ENCODE measurements at regions not wholly inside any gene's neighbourhood (a gene's known extent, or its start where the extent isn't known, plus 50 kb on each side); places are given as distances from the start of the nearest gene placed in this dataset.
A peak's percentile ranks its signal among the peaks of the same experiment; 100 is the strongest.

DNA sequence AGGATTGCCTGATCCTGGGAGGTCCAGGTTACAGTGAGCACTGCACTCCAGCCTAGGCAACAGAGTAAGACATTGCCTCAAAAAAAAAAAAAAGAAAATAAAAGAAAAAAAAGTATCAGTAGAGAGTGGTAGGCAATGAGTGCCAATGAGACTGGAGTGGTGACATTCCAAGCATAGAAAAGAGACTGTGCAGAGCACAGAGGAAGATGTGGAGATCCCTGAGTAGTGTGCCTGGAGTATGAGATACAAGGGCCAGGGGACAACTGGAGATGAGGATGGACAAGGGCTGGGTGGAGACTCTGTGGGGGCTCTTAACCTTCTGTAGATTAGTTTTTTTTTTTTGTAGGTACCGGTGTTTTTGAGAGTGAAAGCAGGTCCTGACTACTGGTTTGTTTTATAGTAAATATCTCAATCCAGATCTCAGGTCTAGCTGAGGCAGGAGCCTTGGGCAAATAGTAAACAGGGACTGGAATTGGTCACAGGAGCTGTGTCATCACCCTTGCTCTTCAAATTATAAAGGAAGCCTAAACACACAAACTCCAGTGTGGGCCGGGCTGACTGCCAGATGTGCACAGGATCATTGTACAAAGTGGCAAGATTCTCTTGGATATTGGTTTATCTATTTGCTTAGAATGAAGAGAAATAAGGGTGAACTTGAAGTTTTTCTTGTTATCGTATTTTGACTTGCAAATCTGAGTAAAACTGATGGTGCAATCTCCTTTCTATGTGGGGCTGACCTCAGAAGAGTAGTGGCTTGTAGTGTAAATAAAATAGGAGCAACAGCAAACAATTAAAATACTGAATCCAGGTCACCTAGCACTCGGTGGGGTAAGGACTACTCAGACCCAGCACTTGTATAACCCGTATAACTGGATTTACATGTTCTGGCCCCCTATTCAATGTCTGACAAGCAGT, 144.9 kb downstream of the SOX4 start (continued):
- no peak for TF ChIP-seq HOXA7 (CRISPR knock-in tag; IDR thresholded peaks at IDR 0.05)
- peak; percentile 89 for TF ChIP-seq GATA3 (IDR thresholded peaks at IDR 0.05; ENCODE audit: borderline replicate concordance)
- TF ChIP-seq FOSL2 (IDR thresholded peaks at IDR 0.05) = no peak
- TF ChIP-seq FOSL2 (CRISPR knock-in tag; IDR thresholded peaks at IDR 0.05) = peak; percentile 63
- TF ChIP-seq, protein P1, sequence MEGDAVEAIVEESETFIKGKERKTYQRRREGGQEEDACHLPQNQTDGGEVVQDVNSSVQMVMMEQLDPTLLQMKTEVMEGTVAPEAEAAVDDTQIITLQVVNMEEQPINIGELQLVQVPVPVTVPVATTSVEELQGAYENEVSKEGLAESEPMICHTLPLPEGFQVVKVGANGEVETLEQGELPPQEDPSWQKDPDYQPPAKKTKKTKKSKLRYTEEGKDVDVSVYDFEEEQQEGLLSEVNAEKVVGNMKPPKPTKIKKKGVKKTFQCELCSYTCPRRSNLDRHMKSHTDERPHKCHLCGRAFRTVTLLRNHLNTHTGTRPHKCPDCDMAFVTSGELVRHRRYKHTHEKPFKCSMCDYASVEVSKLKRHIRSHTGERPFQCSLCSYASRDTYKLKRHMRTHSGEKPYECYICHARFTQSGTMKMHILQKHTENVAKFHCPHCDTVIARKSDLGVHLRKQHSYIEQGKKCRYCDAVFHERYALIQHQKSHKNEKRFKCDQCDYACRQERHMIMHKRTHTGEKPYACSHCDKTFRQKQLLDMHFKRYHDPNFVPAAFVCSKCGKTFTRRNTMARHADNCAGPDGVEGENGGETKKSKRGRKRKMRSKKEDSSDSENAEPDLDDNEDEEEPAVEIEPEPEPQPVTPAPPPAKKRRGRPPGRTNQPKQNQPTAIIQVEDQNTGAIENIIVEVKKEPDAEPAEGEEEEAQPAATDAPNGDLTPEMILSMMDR (IDR thresholded peaks at IDR 0.05) = no peak
- peak; percentile 67 for TF ChIP-seq JUNB (IDR thresholded peaks at IDR 0.05)

DNA sequence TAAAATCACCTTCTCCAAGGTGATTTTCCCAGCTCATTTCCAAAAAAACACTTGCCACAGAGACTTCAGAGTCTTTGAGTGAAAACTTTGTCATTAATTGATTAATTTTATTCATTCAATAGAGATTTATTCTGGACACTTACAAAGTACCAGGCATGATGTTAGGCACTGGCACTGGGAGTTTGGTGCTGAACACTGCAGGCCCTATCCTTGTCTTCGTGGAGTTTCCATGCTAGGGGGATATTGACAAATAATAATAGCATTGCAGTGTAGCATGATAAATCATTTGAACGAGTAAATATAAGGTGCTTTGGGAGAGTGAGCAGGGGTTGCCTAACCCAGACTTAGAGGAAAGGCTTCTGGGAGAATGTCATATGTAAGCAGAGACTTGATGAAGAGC, 145.7 kb downstream of the SOX4 start:
- Histone ChIP-seq H3K4me2 (peak overlapping the region; percentile 68), H3K9me3 (no peaks in the 10 kb centered on the region), H3K27ac (peak overlapping the region; percentile 74 to 89; a peak in 5 of 6 replicates), H3K4me3 (no peak overlapping the region), H3K4me1 (peaks cover 64% of the 10 kb centered on the region)
- TF ChIP-seq, protein P2, sequence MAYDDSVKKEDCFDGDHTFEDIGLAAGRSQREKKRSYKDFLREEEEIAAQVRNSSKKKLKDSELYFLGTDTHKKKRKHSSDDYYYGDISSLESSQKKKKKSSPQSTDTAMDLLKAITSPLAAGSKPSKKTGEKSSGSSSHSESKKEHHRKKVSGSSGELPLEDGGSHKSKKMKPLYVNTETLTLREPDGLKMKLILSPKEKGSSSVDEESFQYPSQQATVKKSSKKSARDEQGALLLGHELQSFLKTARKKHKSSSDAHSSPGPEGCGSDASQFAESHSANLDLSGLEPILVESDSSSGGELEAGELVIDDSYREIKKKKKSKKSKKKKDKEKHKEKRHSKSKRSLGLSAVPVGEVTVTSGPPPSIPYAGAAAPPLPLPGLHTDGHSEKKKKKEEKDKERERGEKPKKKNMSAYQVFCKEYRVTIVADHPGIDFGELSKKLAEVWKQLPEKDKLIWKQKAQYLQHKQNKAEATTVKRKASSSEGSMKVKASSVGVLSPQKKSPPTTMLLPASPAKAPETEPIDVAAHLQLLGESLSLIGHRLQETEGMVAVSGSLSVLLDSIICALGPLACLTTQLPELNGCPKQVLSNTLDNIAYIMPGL (CRISPR knock-in tag; IDR thresholded peaks at IDR 0.05; ENCODE audit: borderline replicate concordance) = no peak
- TF ChIP-seq CBX8 (IDR thresholded peaks at IDR 0.05) (no peak), NR3C1 (IDR thresholded peaks at IDR 0.05) (no peak), BHLHE40 (IDR thresholded peaks at IDR 0.05; ENCODE audit: low read depth, low read length) (no peak), NPAS2 (CRISPR knock-in tag; IDR thresholded peaks at IDR 0.05; ENCODE audit: borderline replicate concordance) (no peak), TFCP2L1 (CRISPR knock-in tag; IDR thresholded peaks at IDR 0.05) (no peak), KDM5A (IDR thresholded peaks at IDR 0.05) (no peak), RFX5 (IDR thresholded peaks at IDR 0.05) (no peak)
- TF ChIP-seq, protein P3, sequence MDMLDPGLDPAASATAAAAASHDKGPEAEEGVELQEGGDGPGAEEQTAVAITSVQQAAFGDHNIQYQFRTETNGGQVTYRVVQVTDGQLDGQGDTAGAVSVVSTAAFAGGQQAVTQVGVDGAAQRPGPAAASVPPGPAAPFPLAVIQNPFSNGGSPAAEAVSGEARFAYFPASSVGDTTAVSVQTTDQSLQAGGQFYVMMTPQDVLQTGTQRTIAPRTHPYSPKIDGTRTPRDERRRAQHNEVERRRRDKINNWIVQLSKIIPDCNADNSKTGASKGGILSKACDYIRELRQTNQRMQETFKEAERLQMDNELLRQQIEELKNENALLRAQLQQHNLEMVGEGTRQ (IDR thresholded peaks at IDR 0.05) = no peak
- TF ChIP-seq, protein P4, sequence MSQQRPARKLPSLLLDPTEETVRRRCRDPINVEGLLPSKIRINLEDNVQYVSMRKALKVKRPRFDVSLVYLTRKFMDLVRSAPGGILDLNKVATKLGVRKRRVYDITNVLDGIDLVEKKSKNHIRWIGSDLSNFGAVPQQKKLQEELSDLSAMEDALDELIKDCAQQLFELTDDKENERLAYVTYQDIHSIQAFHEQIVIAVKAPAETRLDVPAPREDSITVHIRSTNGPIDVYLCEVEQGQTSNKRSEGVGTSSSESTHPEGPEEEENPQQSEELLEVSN (IDR thresholded peaks at IDR 0.05; ENCODE audit: borderline replicate concordance, low read depth) = no peak
- 57% methylated on average over 2 of the region's 2 CpGs for WGBS (ENCODE audit: missing lambda C conversion rate)
- no peak for FAIRE-seq
- ChIA-PET POLR2A (interaction anchor here (0.7 to 1.2 kb wide), 2 partner anchors 146 to 193 kb away, joined by 3 to 4 read pairs; partner anchors contain the start of gene SOX4), CTCF (interaction anchor here (1.2 kb wide), 1 partner anchor 1175 kb away, joined by 3 read pairs; no protein-coding TSS in a partner anchor)
- DNase-seq (ENCODE audit: low read depth in 1 of 2, low spot score in 1 of 2) = no peak
- ATAC-seq = peak in 1 of 2 experiments; percentile 15; a peak in 2 of 6 replicates

DNA sequence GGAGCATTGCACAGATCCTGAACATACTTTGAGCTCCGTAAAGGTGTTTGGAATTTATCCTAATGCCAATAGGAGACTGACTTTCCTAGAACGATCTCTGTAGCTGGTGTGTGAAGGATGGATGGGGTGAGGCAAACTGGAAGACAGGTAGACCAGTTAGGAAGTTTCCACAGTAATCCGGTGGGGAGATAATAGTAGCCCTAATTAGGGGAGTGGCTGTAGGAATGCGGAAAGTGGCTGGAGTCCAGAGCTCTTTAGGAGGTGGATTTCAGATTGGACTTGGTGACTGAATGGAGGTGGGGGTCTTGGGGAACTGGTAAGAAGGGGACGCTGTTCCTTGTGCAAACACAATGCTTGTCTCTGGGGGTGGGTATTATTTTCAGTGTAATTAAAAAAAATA, 146.3 kb downstream of the SOX4 start:
- DNase-seq (ENCODE audit: low read depth in 1 of 2, low spot score in 1 of 2) (no peak), FAIRE-seq (no peak), ATAC-seq (no peak)
- Histone ChIP-seq H3K4me2 (peak overlapping the region; percentile 68; the same call in 1 of the 3 replicates), H3K27ac (peak overlapping the region; percentile 74 to 89; a peak in 5 of 6 replicates), H3K4me1 (peaks cover 64% of the 10 kb centered on the region), H3K9me3 (no peaks in the 10 kb centered on the region), H3K4me3 (no peak overlapping the region)
- POLR2A ChIA-PET = interaction anchor here (1.1 kb wide), 1 partner anchor 147 kb away, joined by 3 read pairs; the partner anchor contains the start of gene SOX4
- WGBS (ENCODE audit: missing lambda C conversion rate) = 85% methylated on average over 5 of the region's 5 CpGs
- TF ChIP-seq RCOR1 (IDR thresholded peaks at IDR 0.05; ENCODE audit: low read depth, low read length) (no peak), POLR2AphosphoS2 (conservative IDR thresholded peaks at IDR 0.05; ENCODE audit: low read length) (no peak), ZFP36 (IDR thresholded peaks at IDR 0.05; ENCODE audit: borderline replicate concordance, partially characterized antibody) (no peak), MYC (IDR thresholded peaks at IDR 0.05; ENCODE audit: borderline replicate concordance, low read length) (no peak), CBX2 (IDR thresholded peaks at IDR 0.05; ENCODE audit: borderline replicate concordance, low read depth) (no peak)
- CTCF ChIA-PET = no interaction called here

All from A549 (cell line).